NCI-H446 (cell line): ENCODE measurements at regions not wholly inside any gene's neighbourhood (a gene's known extent, or its start where the extent isn't known, plus 50 kb on each side); places are given as distances from the start of the nearest gene placed in this dataset.

Experiments
- DNase-seq, 2 experiments: peaks; one replicate each; lab custom pipeline; 2025; lab: John Stamatoyannopoulos, UW

DNA sequence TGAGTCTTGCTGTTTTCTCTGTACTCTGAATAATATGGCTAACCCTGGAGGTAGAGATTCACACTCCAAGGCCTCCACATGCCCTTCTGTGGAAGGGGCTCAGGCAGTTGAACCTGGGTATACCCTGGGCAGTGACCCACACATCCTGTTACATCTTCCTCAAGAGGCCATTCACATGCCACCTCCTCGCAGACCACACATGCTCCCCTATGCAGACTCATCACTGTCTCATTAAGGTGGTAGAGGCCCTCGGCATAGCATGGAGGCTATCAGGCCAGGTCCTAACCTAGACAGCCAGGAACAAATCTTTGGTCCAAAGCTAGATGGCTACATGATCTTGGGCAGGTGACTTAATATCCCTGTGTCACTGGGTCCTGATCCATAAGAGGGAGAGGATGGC lies 363.9 kb upstream of the ZNF507 start:
- DNase-seq = no peak

- DNase-seq = no peak
These were observed 361.8 kb upstream of the ZNF507 start for GRCh38 chr19:31983647-31984046.

- no peak for DNase-seq
These were observed 360.3 kb upstream of the ZNF507 start for GRCh38 chr19:31985001-31985605.

GRCh38 chr19:31986951-31987350 lies 358.5 kb upstream of the ZNF507 start:
- no peak for DNase-seq

- no peak for DNase-seq
These were observed 357.2 kb upstream of the ZNF507 start for GRCh38 chr19:31988256-31988655.

GRCh38 chr19:31991984-31992655 lies 353.3 kb upstream of the ZNF507 start:
- DNase-seq = no peak

DNA sequence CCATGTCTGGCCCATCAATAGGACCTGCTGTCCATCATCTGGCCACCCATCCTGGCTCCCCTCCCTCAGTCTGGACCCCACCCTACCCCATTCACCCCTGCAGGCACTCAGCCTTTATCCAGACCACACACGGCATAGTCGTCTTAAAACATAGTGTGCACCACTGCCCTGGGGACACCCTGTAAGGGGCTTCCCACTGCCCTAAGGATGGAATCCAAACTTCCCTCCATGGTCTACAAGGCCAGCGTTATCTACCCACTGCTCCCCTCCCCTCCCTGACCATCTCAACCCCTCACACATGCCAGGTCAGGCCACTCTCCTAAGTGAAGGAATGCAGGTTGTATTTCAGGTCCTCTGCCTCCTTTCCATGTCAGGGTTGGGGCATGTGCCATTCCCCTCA lies 352.7 kb upstream of the ZNF507 start:
- no peak for DNase-seq

DNA sequence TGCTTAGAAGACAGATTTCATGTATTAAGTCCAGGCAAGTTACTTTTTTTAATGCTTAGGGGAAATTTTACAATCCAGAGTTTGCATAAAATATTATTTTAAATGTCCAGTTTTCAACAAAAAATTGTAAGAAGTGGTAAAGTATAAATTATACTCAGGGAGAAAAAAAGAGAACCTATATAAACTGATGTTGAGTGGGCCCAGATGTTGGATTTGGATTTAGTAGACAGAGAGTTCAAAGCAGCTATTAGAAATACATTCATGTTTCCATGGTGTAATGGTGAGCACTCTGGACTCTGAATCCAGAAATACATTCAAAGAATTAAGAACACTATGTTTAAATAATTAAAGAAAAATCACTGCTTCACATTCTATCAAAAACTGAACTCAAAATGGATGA lies 349.9 kb upstream of the ZNF507 start:
- no peak for DNase-seq

- DNase-seq = no peak
These were observed 335.3 kb upstream of the ZNF507 start for GRCh38 chr19:32010071-32010470.

GRCh38 chr19:32012206-32012605 lies 333.2 kb upstream of the ZNF507 start:
- no peak for DNase-seq

- DNase-seq = no peak
These were observed 332.4 kb upstream of the ZNF507 start for GRCh38 chr19:32012886-32013631.

- no peak for DNase-seq
These were observed 328.0 kb upstream of the ZNF507 start for GRCh38 chr19:32017176-32017953.

DNA sequence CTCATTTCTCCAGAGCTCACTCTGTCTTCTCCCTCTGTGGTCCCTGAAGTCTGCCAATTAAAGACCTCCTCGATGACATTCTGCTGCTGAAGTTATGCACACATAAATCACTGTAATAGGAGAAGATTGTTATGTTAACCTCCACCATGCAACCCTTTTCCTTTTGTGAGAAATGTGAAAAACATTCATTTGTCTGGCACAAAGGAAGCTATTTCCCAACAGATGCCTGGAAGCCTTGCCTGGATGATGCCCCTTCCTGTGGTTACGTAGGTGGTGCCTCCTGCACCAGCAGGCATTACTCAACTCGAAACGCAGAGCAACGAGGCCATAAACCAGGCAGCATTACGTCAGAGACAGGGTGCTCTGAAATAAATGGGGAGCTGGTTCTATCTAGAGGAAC lies 327.4 kb upstream of the ZNF507 start:
- DNase-seq = no peak

- DNase-seq = no peak
These were observed 324.9 kb upstream of the ZNF507 start for GRCh38 chr19:32020538-32020937.

GRCh38 chr19:32022044-32022640 lies 323.3 kb upstream of the ZNF507 start:
- DNase-seq = no peak

- DNase-seq = no peak
These were observed 322.5 kb upstream of the ZNF507 start for GRCh38 chr19:32022731-32023563.

DNA sequence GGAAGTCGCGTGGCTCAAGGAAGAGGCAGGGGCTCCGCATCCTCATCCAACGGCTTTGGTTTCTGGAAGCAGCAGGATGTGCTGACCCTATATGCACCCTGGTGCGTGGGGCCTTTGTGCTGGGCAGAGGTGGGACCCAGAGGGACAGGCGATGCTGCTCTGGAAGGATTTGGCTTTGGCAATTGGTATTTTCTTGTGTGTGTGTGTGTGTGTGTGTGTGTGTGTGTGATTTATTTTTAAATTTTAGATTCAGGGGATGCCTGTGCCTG lies 321.9 kb upstream of the ZNF507 start:
- DNase-seq = no peak

GRCh38 chr19:32029235-32029634 lies 316.2 kb upstream of the ZNF507 start:
- DNase-seq = no peak

DNA sequence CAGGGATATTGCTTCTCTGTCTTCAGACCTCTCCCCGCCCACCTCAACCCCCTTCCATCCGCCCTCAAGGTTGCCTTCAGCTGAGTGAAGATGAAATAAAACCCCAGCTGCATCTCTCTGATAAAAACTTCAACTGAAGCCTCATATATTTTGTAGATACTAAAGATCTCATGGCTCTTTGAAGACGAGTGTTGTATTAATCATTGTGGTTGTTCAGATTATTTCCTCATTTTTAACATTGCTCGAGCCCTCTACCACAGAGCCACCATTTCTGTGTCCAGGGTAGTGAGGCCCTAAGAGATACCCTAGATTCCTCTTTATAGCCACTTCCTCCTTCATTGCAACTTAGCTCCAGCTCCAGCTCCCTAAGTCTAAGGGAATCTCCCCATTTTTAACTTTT lies 312.8 kb upstream of the ZNF507 start:
- no peak for DNase-seq

DNA sequence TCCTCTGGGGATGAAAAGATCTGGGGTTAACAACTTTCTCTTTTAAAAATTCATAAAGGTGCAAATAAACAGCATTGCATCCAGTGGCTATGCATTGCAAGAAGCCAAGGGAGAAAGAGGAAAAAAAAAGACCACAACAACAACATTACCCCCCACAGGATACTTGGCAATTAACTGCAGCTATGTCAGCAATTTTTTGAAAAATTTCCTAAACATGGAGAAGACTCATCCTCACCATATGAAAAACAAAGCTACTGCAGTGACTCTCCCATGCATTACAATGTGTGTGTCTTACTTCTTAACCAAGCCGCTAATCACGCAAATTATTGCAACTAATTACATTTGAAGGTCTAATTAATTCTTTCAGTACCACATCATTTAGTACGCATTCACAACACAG lies 309.8 kb upstream of the ZNF507 start:
- DNase-seq = no peak
